ENCODE measurements at regions not wholly inside any gene's neighbourhood (a gene's known extent, or its start where the extent isn't known, plus 50 kb on each side); places are given as distances from the start of the nearest gene placed in this dataset.

GRCh38 chr10:83397806-83398205, 741.5 kb upstream of the GHITM start:
- TF ChIP-seq MYC (IDR thresholded peaks at IDR 0.05; ENCODE audit: low read depth, low read length) (no peak), POLR2A (IDR thresholded peaks at IDR 0.05; ENCODE audit: low read depth, low read length) (no peak), GATA2 (IDR thresholded peaks at IDR 0.05; ENCODE audit: insufficient read depth, insufficient read length, low read depth, low read length) (no peak)
- no peaks in the 10 kb centered on the region for H3K79me2 ChIP-seq (ENCODE audit: control insufficient read depth, insufficient read depth, low read length)
- no peaks in the 10 kb centered on the region for H3K4me1 ChIP-seq (ENCODE audit: control insufficient read depth, extremely low read depth, insufficient read depth, low read length)
- H3K4me2 ChIP-seq (ENCODE audit: insufficient read depth, low read length), result no peak overlapping the region
- dilution Hi-C loops (cut with MboI; ENCODE audit: extremely low pct_ligation_motif_present, low sequenced_read_pairs), result no loop called here
- FAIRE-seq, result no peak
- no peak for DNase-seq (ENCODE audit: low read depth, low spot score)
- H3K4me3 ChIP-seq (replicated peaks in 1 of 3; ENCODE audit: insufficient read depth in 1 of 3, low read depth in 1 of 3, low read length in 3 of 3), result no peak overlapping the region
- H2AFZ ChIP-seq (ENCODE audit: low read depth, low read length), result no peak overlapping the region
- ChIA-PET POLR2A (no interaction called here), CTCF (interaction anchor here (0.7 kb wide), 1 partner anchor 473 kb away, joined by 3 read pairs; no protein-coding TSS in a partner anchor)
- no peaks in the 10 kb centered on the region for H4K20me1 ChIP-seq (replicated peaks; ENCODE audit: control insufficient read depth, extremely low read depth, insufficient read depth, low read length)
- H3K9ac ChIP-seq (replicated peaks; ENCODE audit: extremely low read depth, insufficient read depth, low read length), result no peak overlapping the region
- intact Hi-C loops (cut with micrococcal nuclease), result no loop called here
- no peak overlapping the region for H3K27ac ChIP-seq (ENCODE audit: insufficient read depth, low read depth, low read length)
- H3K36me3 ChIP-seq (ENCODE audit: control insufficient read depth in 2 of 2, extremely low read depth in 1 of 2, insufficient read depth in 2 of 2, low read length in 2 of 2), result no peaks in the 10 kb centered on the region
- no peaks in the 10 kb centered on the region for H3K9me3 ChIP-seq (replicated peaks; ENCODE audit: control insufficient read depth, insufficient read depth, low read length)
- no TSS peak for BruUV-seq (replicated peaks)
- H3K9me1 ChIP-seq (replicated peaks; ENCODE audit: control insufficient read depth, extremely low read depth, insufficient read depth, low read length), result no peaks in the 10 kb centered on the region
- no peaks in the 10 kb centered on the region for H3K27me3 ChIP-seq (ENCODE audit: control insufficient read depth in 2 of 2, insufficient read depth in 2 of 2, low read length in 2 of 2)

GRCh38 chr10:83410570-83410969, 728.7 kb upstream of the GHITM start:
- no peaks in the 10 kb centered on the region for H3K9me1 ChIP-seq (replicated peaks; ENCODE audit: control insufficient read depth, extremely low read depth, insufficient read depth, low read length)
- no peak overlapping the region for H3K9ac ChIP-seq (replicated peaks; ENCODE audit: extremely low read depth, insufficient read depth, low read length)
- no peaks in the 10 kb centered on the region for H3K4me1 ChIP-seq (ENCODE audit: control insufficient read depth, extremely low read depth, insufficient read depth, low read length)
- dilution Hi-C loops (cut with MboI; ENCODE audit: extremely low pct_ligation_motif_present, low sequenced_read_pairs) (no loop called here), intact Hi-C loops (cut with micrococcal nuclease) (no loop called here)
- no peak overlapping the region for H3K27ac ChIP-seq (ENCODE audit: insufficient read depth, low read depth, low read length)
- no peak overlapping the region for H3K4me3 ChIP-seq (replicated peaks in 1 of 3; ENCODE audit: insufficient read depth in 1 of 3, low read depth in 1 of 3, low read length in 3 of 3)
- H3K9me3 ChIP-seq (replicated peaks; ENCODE audit: control insufficient read depth, insufficient read depth, low read length), result no peaks in the 10 kb centered on the region
- no peaks in the 10 kb centered on the region for H3K36me3 ChIP-seq (ENCODE audit: control insufficient read depth in 2 of 2, extremely low read depth in 1 of 2, insufficient read depth in 2 of 2, low read length in 2 of 2)
- FAIRE-seq, result no peak
- TF ChIP-seq GATA2 (IDR thresholded peaks at IDR 0.05; ENCODE audit: insufficient read depth, insufficient read length, low read depth, low read length), result no peak
- TF ChIP-seq, protein P1, sequence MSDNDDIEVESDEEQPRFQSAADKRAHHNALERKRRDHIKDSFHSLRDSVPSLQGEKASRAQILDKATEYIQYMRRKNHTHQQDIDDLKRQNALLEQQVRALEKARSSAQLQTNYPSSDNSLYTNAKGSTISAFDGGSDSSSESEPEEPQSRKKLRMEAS (IDR thresholded peaks at IDR 0.05; ENCODE audit: insufficient read depth, insufficient read length), result no peak
- TF ChIP-seq JUN (IDR thresholded peaks at IDR 0.05; ENCODE audit: borderline replicate concordance, insufficient read depth, insufficient read length, low read depth), result no peak
- no peak for TF ChIP-seq MYC (IDR thresholded peaks at IDR 0.05; ENCODE audit: low read depth, low read length)
- no peak for TF ChIP-seq CTCF (IDR thresholded peaks at IDR 0.05; ENCODE audit: extremely low read depth in 1 of 2, insufficient read depth in 1 of 2, low read depth in 1 of 2, low read length in 2 of 2)
- TF ChIP-seq FOS (IDR thresholded peaks at IDR 0.05; ENCODE audit: borderline replicate concordance, insufficient read depth, low read length), result no peak
- TF ChIP-seq POLR2AphosphoS5 (IDR thresholded peaks at IDR 0.05; ENCODE audit: insufficient read depth, low read depth, low read length), result no peak
- no peak overlapping the region for H3K4me2 ChIP-seq (ENCODE audit: insufficient read depth, low read length)
- no peak for DNase-seq (ENCODE audit: low read depth, low spot score)
- ChIA-PET CTCF (no interaction called here), POLR2A (no interaction called here)
- H3K79me2 ChIP-seq (ENCODE audit: control insufficient read depth, insufficient read depth, low read length), result no peaks in the 10 kb centered on the region
- no peaks in the 10 kb centered on the region for H3K27me3 ChIP-seq (ENCODE audit: control insufficient read depth in 2 of 2, insufficient read depth in 2 of 2, low read length in 2 of 2)
- H4K20me1 ChIP-seq (replicated peaks; ENCODE audit: control insufficient read depth, extremely low read depth, insufficient read depth, low read length), result no peaks in the 10 kb centered on the region
- BruUV-seq (replicated peaks), result no TSS peak
- no peak overlapping the region for H2AFZ ChIP-seq (ENCODE audit: low read depth, low read length)

Data from endothelial cell of umbilical vein (primary cell).